Activated CD4-positive, CD25-positive, alpha-beta regulatory T cell treated with anti-CD3 and anti-CD28 coated beads, Interleukin-2, amount 50 U/mL, for 72 hours (primary cell): ENCODE measurements at regions not wholly inside any gene's neighbourhood (a gene's known extent, or its start where the extent isn't known, plus 50 kb on each side); places are given as distances from the start of the nearest gene placed in this dataset.

Experiments used
- DNase-seq: peaks from one replicate; pipeline ENCODE4 v3.0.0; 2021

GRCh38 chr12:110995615-110996014 lies 75.2 kb upstream of the MYL2 start:
- no peak for DNase-seq

GRCh38 chr12:110995016-110995415 lies 74.6 kb upstream of the MYL2 start:
- no peak for DNase-seq

GRCh38 chr12:110993434-110993833 lies 73.1 kb upstream of the MYL2 start:
- no peak for DNase-seq

- no peak for DNase-seq
Measured at GRCh38 chr12:110992909-110993308, 72.5 kb upstream of the MYL2 start.

- DNase-seq = no peak
Measured at GRCh38 chr12:110983811-110984210, 63.4 kb upstream of the MYL2 start.

GRCh38 chr12:110972866-110973265 lies 52.5 kb upstream of the MYL2 start:
- DNase-seq = no peak

GRCh38 chr12:110971936-110972335 lies 51.6 kb upstream of the MYL2 start:
- no peak for DNase-seq

- no peak for DNase-seq
Measured at GRCh38 chr12:110971189-110971920, 51.0 kb upstream of the MYL2 start.
